ENCODE measurements at regions not wholly inside any gene's neighbourhood (a gene's known extent, or its start where the extent isn't known, plus 50 kb on each side); places are given as distances from the start of the nearest gene placed in this dataset.

DNA sequence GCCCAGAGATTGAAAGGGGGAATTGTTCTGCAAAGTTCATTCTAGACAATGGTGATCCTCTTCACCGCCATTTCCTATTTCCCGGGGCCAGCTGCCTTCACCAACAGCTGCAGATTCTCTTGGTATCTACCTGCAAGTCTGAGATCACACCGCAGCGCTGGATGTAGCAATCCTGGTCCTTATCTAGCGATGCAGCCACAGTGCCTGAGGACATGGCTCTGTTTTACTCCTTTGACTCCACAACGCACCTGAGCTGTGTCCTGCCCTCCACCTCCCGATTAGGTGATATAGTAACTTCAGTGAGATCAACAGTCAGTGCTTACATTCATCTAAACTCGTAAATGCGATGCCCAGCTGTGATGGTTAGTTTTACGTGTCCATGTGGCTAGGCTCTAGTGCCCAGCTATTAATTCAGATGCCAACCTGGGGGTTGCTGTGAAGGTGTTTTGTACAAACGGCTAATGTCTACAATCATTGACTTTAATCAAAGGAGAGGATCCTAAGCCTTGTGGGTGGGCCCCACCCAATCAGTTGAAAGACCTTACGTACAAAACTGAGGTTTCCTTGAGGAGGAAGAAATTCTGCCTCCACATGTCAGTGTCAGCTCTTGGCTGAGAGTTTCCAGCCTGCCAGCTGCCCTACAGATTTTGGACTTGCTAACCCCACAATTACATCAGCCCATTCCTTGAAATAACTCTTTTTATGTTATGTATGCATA, 189.8 kb downstream of the SH3BP4 start:
- DNase-seq (ENCODE audit: low read depth) = no peak

DNA sequence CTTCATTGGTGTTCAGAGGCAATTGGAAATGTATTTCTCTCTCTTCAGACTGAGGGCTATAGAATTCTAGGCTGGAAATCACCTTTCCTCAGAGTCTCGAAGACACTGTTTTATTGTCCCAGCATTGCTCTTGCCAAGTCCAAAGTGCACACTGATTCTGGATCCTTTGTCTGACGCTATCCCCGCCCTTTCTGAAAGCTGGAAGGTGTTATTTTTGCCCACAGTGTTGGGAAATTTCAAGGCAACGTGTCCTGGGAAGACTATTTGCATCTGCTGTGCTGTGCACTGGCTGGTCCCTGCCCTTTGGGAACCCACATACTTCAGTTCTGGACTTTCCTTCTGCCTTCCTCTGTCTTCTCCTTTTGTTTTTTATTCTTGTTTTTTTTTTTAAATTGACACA, 190.8 kb downstream of the SH3BP4 start:
- no peak for DNase-seq (ENCODE audit: low read depth)

- DNase-seq (ENCODE audit: low read depth) = no peak
Observed at GRCh38 chr2:235143789-235144188, 192.0 kb downstream of the SH3BP4 start.

DNA sequence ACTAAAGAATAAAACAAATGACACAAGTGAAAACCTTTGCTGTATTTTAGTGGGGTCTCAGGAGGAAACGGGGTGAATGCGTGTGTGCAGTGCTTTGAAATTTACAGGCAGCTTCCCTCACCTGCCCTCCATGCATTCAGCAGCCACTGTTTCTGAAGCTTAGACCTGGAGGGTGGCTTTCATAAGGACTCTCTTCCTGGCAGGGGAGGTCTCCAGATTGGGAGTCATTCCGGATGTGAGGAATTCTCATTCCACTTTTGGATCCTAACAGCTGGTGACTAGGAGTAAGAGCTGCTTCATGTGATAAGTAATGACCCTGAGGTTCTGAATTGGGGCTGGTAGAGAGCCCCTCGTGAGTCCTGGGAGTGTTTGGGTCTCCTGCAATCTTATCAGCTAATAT, 192.5 kb downstream of the SH3BP4 start:
- no peak for DNase-seq (ENCODE audit: low read depth)

- no peak for DNase-seq (ENCODE audit: low read depth)
Observed at GRCh38 chr2:235146206-235146605, 194.4 kb downstream of the SH3BP4 start.

DNA sequence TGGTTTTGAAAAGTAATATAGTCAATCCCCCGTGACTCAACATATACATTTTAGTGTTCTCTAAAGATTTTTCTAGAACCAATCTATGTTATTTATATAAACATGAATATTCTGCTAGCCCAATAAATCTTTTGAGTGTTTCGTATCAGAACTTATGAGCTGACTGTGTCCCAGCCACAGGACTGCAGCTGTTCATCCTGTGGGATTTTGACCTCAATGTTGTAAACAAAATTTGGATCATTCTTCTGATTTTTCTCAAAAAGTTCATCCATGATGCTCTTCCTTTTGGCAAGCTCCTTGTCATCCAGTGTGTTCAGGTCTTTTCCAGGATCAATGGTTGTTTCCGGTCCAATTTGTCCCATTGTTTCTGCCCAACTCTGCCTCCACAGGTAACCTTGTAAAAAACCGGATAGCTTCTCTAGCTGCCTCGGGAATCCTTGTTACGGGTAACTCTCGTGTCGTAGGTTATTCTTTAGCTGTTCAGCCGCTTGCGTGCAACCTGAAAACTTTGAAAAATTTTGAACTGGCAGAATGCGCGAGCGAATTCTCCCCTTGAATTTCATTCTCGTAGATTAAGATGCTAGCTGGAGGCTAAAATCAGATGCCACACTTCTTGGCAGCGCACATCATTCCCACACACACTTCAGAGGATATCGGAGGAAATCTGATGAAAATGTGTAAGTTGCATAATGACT, 195.2 kb downstream of the SH3BP4 start:
- DNase-seq (ENCODE audit: low read depth) = no peak

GRCh38 chr2:235148201-235149170, 196.7 kb downstream of the SH3BP4 start:
- DNase-seq (ENCODE audit: low read depth) = no peak

DNA sequence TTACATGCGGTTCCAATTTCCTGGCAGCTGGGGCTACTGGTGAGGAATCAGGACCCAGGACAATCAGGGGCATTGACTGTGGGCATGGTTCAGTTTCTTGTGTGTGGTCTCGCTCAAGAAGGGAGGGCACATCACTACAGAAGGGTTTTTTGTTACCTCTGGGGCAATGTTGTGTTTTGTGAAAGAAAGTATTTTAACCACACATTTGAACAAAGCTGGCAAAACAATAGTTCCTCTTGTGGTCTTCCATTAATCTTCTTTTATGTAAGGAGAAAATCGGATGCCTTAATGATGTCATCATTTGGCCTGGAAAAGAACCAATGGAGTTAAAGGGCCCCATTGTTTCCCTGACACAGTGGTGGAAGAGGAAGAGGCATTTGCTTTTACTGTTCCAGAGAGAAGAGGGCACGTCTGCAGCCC, 197.4 kb downstream of the SH3BP4 start:
- DNase-seq (ENCODE audit: low read depth) = no peak

GRCh38 chr2:235149736-235150135, 197.9 kb downstream of the SH3BP4 start:
- DNase-seq (ENCODE audit: low read depth) = no peak

DNA sequence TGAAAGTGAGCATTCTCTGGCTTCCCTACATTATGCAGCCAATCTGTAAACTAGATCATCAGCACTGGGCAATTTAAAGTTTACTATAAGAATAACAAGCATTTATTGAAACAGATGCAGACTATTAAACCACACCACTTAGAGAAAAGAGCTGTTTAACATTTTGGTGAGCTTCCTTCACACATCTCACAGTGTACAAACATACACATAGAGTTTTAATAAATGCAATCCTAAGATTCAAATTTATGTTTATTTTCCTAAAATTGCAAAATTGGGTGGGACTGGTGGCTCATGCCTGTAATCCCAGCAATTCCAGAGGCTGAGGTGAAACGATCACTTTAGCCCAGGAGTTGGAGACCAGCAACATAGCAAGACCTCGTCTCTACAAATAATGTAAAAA, 199.3 kb downstream of the SH3BP4 start:
- no peak for DNase-seq (ENCODE audit: low read depth)

DNA sequence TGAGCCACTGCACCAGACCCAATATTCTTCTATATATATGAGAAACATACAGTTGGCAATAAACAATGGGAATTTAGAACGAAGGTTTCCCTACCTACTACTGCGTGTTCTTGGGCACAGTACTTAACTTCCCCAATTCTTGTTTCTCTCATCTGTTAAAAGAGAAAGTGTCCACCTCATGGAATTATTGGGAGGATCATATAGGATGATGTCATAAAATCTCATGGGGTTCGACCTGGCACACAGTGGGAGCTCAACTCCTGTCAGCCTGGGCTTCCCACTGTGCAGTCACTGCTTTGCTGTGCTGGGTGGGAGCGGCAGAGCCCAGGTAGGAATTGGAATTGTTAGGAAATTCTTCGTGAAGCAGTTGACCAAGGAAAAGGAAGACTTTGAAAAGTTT, 203.3 kb downstream of the SH3BP4 start:
- DNase-seq (ENCODE audit: low read depth) = no peak

DNA sequence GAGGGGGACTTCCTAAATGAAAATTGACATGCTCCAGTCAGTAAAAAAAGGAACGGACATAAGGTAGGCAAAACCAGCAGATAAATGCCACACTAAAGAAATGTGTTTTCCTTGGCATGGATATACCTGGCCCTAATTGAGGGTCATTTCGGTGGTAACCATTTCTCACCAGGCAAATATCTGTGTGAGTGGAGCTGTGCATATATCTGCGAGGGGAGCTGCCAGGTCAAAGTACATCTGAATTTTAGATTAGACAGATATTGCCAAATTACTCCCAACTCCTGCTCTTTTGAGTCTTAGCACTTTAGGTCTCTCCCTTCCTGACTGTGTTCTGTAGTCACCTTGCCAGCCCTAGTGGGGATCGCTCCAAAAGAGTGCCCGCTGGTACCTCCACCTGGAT, 204.2 kb downstream of the SH3BP4 start:
- no peak for DNase-seq (ENCODE audit: low read depth)

- DNase-seq (ENCODE audit: low read depth) = no peak
Observed at GRCh38 chr2:235157746-235158482, 206.1 kb downstream of the SH3BP4 start.

DNA sequence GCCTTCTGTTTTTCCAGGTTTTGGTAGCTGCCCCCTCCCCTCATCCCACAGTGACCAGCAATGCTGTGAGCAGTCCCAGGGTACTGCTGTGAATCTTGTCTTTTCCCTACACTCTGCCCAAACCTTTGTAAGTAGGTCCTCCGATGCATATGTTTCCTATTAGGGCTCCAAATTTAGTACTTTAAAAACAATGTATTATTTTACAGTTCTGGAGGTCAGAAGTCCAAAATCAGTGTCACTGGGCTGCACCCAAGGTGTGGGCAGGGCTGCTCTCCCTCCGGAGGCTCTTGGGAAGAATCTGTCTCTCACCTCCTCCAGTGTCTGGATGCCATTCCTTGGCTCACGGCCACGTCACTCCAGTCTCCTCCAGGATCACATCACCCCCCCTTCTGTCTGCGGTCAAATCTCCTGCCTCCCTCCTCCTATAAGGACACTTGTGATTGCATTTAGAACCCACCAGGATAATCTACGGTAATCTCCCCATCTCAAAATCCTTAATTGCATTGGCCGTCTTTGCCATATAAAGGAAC, 208.5 kb downstream of the SH3BP4 start:
- no peak for DNase-seq (ENCODE audit: low read depth)

GRCh38 chr2:235161565-235161964, 209.7 kb downstream of the SH3BP4 start:
- DNase-seq (ENCODE audit: low read depth) = no peak

DNA sequence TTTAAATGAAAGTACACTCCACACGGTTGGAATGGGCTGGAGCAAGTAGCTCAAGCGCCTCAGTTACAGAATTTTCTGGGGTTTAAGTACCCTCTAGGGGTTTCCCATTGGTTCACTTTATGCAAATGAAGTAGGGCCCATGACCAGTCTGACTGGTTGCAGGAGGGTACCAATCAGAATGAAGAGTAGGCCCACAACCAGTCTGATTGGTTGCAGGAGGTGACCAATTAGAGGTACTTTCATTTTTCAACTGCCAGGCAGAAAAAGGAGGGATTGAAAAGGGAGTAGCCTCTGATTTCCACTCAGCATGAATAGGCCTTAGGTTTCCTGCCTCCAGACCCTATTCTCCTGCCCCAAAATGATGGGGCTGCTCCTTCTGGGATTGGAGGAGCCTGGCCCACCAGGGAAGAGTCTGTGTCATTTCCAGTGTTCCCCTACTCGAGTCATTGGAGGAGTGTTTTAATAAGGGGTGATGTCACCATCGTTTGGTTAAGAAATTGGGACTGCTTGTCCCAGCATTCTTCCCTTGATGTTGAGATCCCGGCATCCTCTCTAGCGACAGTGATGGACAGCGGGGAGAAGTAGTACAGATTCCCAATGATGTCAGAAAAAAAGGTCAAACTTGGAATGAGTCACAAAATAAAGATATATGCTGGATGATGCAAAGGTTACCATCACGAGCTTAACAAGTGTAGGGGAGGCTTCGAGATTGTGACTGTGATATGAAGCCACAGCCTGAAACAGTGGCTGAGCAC, 210.4 kb downstream of the SH3BP4 start:
- no peak for DNase-seq (ENCODE audit: low read depth)

DNA sequence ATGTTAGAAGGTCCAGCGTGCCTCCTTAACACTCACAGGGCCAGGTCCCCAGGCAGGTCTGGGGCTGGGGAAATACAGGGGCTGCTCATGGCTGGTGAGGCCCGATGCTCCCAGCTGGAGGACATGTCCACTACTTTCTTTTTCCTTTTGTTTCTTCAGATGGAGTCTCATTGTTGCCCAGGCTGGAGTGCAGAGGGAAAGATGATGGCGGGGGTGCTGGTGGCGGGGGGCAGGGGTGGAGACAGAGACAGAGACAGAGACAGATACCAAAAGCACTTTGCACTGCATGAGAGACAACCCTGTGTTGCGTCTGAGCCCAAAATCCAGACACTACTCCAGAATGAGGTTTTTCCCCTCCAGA, 211.0 kb downstream of the SH3BP4 start:
- DNase-seq (ENCODE audit: low read depth) = no peak

- no peak for DNase-seq (ENCODE audit: low read depth)
Observed at GRCh38 chr2:235165136-235165535, 213.3 kb downstream of the SH3BP4 start.

GRCh38 chr2:235165631-235166030, 213.8 kb downstream of the SH3BP4 start:
- no peak for DNase-seq (ENCODE audit: low read depth)

DNA sequence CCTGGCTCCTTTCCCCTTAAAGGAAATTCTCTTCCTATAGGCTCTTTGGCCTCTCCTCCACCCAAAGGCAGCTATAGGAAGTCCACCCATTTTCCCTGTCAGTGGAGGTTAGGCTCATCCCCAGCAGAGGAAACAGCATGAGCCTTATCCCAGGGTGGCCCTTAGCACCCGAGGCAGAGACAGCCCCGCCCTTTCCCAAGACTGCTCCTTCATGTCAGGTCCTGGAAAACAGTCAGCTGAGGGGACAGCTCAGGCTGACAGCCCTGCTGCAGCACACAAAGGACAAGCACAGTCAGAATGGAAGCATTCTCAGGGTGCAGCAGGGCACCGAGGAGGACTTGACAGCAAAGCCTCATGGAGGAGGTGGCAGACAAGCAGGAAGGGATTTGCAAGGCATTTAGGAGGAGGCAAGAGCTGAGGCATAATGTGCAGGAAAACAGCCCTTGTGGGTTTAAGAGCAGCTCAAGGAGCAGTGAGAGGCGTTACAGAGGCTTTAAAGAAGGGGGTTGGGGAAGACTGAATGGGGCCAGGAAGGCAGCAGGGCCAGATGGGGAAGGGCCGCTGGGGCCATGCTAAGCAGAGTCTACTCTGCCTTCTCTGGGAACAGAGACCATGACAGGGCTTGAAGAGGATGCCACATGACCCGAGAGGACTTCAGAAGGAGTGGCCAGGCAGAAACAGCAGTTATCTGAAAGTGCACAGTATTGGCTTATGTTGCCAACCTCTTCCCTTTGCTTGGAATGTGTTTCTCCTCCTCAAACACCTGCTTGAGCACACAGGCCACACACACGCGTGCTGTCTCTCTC, 216.6 kb downstream of the SH3BP4 start:
- no peak for DNase-seq (ENCODE audit: low read depth)

Data from stimulated activated CD8-positive, alpha-beta memory T cell treated with anti-CD3 and anti-CD28 coated beads, Interleukin-12 subunit alpha, Interleukin-12 subunit beta, amount 100 ng/mL, for 1 hour (primary cell).